Testis (tissue), 2 donors: ENCODE measurements at regions not wholly inside any gene's neighbourhood (a gene's known extent, or its start where the extent isn't known, plus 50 kb on each side); places are given as distances from the start of the nearest gene placed in this dataset.
A peak's percentile ranks its signal among the peaks of the same experiment; 100 is the strongest.

Experiments
- DNase-seq: peaks from one replicate; pipeline ENCODE4 v3.0.0-alpha.2; 2019
- H3K27ac ChIP-seq, 2 donors: fragments of 200-600 bp; sonication (generic); one replicate each; pipeline ENCODE4 v1.5.1; 2019
- H3K27me3 ChIP-seq: fragments of 200-600 bp; sonication (generic); one replicate; pipeline ENCODE4 v1.5.1; 2019
- H3K36me3 ChIP-seq: fragments of 200-600 bp; sonication (generic); one replicate; pipeline ENCODE4 v1.5.1; 2017; ENCODE audit warnings: low read depth; ENCODE audit errors: missing control alignments
- H3K4me1 ChIP-seq: fragments of 200-600 bp; sonication (generic); one replicate; pipeline ENCODE4 v1.5.1; 2019
- H3K4me3 ChIP-seq, 2 donors: fragments of 200-600 bp; sonication (generic); one replicate each; pipeline ENCODE4 v1.5.1; 2017 to 2019
- H3K9me3 ChIP-seq: fragments of 200-600 bp; sonication (generic); one replicate; pipeline ENCODE4 v1.5.1; 2017
- POLR2A ChIP-seq: fragments of 450-650 bp; IDR thresholded peaks from one replicate; pipeline ENCODE4 v1.6.1; 2017; ENCODE audit warnings: antibody characterized with exemption, mild to moderate bottlenecking, moderate library complexity
- WGBS, 2 donors: methylation state at CpG; one replicate each; pipeline ENCODE4 v1.1.5; 2018; 5-methylcytosine and 5-hydroxymethylcytosine counted together
- intact Hi-C: fragments of 100-400 bp; cut with DNase I; formaldehyde crosslinking; loops from one replicate; pipeline ENCODE4 v1.15.1; 2023; ENCODE audit warnings: low total_unique reads
- TF ChIP-seq, protein P1 (sequence below), 3 experiments: fragments of 450-650 bp in 2 of 3; fragments of 200-600 bp in 1 of 3; sonication (generic) in 1 of 3; IDR thresholded peaks; one replicate each; pipeline ENCODE4 v1.5.1; 2016 to 2019; ENCODE audit warnings: antibody characterized with exemption in 3 of 3, mild to moderate bottlenecking in 2 of 3, moderate library complexity in 1 of 3

- intact Hi-C loops: no loop called here
- TF ChIP-seq, protein P1, sequence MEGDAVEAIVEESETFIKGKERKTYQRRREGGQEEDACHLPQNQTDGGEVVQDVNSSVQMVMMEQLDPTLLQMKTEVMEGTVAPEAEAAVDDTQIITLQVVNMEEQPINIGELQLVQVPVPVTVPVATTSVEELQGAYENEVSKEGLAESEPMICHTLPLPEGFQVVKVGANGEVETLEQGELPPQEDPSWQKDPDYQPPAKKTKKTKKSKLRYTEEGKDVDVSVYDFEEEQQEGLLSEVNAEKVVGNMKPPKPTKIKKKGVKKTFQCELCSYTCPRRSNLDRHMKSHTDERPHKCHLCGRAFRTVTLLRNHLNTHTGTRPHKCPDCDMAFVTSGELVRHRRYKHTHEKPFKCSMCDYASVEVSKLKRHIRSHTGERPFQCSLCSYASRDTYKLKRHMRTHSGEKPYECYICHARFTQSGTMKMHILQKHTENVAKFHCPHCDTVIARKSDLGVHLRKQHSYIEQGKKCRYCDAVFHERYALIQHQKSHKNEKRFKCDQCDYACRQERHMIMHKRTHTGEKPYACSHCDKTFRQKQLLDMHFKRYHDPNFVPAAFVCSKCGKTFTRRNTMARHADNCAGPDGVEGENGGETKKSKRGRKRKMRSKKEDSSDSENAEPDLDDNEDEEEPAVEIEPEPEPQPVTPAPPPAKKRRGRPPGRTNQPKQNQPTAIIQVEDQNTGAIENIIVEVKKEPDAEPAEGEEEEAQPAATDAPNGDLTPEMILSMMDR (IDR thresholded peaks at IDR 0.05): no peak
- no peak for TF ChIP-seq POLR2A
- 57 to 79% methylated on average over 12 to 28 of the region's 49 CpGs for WGBS, 2 donors
- Histone ChIP-seq H3K9me3 (no peaks in the 10 kb centered on the region), H3K36me3 (no peaks in the 10 kb centered on the region), H3K27ac (peak overlapping the region; percentile 28 to 33), H3K4me1 (no peaks in the 10 kb centered on the region), H3K27me3 (no peaks in the 10 kb centered on the region), H3K4me3 (peak overlapping the region; percentile 40)
- peak; percentile 63 for DNase-seq
Measured at GRCh38 chr13:57286511-57287098, 119.6 kb downstream of the PRR20E start.

- Histone ChIP-seq H3K27me3 (no peaks in the 10 kb centered on the region), H3K27ac (no peak overlapping the region), H3K9me3 (no peaks in the 10 kb centered on the region), H3K36me3 (no peaks in the 10 kb centered on the region), H3K4me3 (no peak overlapping the region), H3K4me1 (no peaks in the 10 kb centered on the region)
- DNase-seq: no peak
- no peak for TF ChIP-seq POLR2A
- TF ChIP-seq, protein P1 (IDR thresholded peaks at IDR 0.05): no peak
- intact Hi-C loops: no loop called here
- 86 to 96% methylated on average over 1 of the region's 1 CpG for WGBS, 2 donors
Measured at GRCh38 chr13:57302604-57303003, 135.6 kb downstream of the PRR20E start.

DNA sequence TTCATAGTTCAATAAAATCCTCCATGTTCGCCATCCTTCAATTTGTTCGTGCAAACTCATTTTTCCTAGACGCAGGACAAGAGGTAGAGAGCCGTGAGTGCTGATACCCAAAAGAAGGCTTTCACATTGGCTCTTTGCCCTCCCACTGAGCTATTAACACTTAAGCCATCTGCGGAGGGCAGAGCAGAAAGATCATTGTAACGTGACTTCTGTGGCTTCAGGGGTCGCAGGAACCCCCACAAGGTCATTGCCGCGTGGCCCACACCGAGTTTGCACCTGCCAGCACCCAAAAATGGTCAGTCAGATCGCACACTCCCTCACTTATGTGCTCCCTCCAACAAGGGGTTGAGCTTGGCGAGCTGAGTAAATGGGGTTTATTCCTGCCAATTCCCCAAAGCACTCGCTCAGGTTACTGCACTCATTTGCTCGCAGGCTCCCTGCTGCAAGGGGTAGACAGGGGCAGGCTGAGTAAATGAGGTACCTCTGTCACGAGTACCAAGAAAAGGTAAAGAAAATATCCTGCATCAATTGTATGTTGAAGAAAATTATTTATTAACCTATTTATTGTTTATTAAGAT is 144.1 kb downstream of the PRR20E start:
- no peaks in the 10 kb centered on the region for H3K27me3 ChIP-seq
- 75 to 89% methylated on average over 15 of the region's 15 CpGs for WGBS, 2 donors
- H3K9me3 ChIP-seq: no peaks in the 10 kb centered on the region
- TF ChIP-seq, protein P1 (IDR thresholded peaks at IDR 0.05): no peak
- no peak for TF ChIP-seq POLR2A
- H3K36me3 ChIP-seq: no peaks in the 10 kb centered on the region
- no peaks in the 10 kb centered on the region for H3K4me1 ChIP-seq
- no peak overlapping the region for H3K4me3 ChIP-seq
- intact Hi-C loops: no loop called here
- no peak overlapping the region for H3K27ac ChIP-seq
- DNase-seq: no peak

DNA sequence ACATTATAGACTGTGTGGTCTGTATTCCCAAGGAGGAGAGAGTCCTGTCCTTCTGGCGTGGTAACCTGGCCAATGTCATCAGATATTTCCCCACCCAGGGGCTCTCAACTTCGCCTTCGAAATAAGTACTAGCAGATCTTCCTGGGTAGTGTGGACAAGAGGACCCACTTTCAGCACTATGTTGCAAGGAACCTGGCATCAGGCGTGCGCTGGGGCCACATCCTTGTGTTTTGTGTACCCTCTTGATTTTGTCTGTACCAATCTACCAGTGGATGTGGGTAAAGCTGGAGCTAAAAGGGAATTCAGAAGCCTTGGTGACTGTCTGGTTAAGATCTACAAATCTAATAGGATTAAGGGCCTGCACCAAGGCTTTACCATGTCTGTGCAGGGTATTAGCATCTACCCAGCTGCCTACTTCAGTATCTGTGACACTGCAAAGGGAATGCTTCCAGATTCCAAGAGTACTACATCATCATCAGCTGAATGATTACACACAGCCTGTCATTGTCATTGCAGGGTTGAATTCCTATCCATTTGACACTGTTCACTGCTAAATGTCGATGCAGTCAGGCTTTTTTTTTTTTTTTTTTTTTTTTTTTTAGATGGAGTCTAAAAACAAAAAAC is 148.0 kb downstream of the PRR20E start:
- no peaks in the 10 kb centered on the region for H3K27me3 ChIP-seq
- H3K27ac ChIP-seq: no peak overlapping the region
- WGBS, 2 donors: 88 to 93% methylated on average over 6 of the region's 6 CpGs
- H3K4me3 ChIP-seq: no peak overlapping the region
- no peak for TF ChIP-seq POLR2A
- TF ChIP-seq, protein P1 (IDR thresholded peaks at IDR 0.05): no peak
- no peaks in the 10 kb centered on the region for H3K4me1 ChIP-seq
- DNase-seq: no peak
- intact Hi-C loops: no loop called here
- no peaks in the 10 kb centered on the region for H3K9me3 ChIP-seq
- H3K36me3 ChIP-seq: no peaks in the 10 kb centered on the region
